Activated CD8-positive, alpha-beta T cell treated with anti-CD3 and anti-CD28 coated beads for 36 hours (primary cell): ENCODE measurements at regions not wholly inside any gene's neighbourhood (a gene's known extent, or its start where the extent isn't known, plus 50 kb on each side); places are given as distances from the start of the nearest gene placed in this dataset.

Source experiments
- ATAC-seq: fragments of 200-7000 bp; cut with Tn5 transposase; one replicate; pipeline ENCODE4 v1.10.0; 2021; ENCODE audit warnings: mild to moderate bottlenecking, moderate library complexity
- CTCF ChIA-PET: fragments of 350-600 bp; sonication (Branson Sonifier 250); formaldehyde crosslinking; loops from one replicate; lab custom pipeline; 2021; ENCODE audit warnings: antibody characterized with exemption; lab: Charles Lee
- POLR2A ChIA-PET: fragments of 350-600 bp; sonication (Branson Sonifier 250); formaldehyde crosslinking; loops from one replicate; lab custom pipeline; 2021; ENCODE audit warnings: antibody characterized with exemption; lab: Charles Lee
- DNase-seq: peaks from one replicate; pipeline ENCODE4 v3.0.0-alpha.2; 2020
- H3K27ac Mint-ChIP-seq: one replicate; pipeline ENCODE4 v1.8.0; 2021; ENCODE audit warnings: mild to moderate bottlenecking, mixed read lengths
- H3K27me3 Mint-ChIP-seq: one replicate; pipeline ENCODE4 v1.8.0; 2021; ENCODE audit warnings: mixed read lengths
- H3K36me3 Mint-ChIP-seq: one replicate; pipeline ENCODE4 v1.8.0; 2021; ENCODE audit warnings: low read depth, mixed read lengths
- H3K4me1 Mint-ChIP-seq: one replicate; pipeline ENCODE4 v1.8.0; 2021; ENCODE audit warnings: low read depth, mixed read lengths
- H3K4me3 Mint-ChIP-seq: one replicate; pipeline ENCODE4 v1.8.0; 2021; ENCODE audit warnings: mild to moderate bottlenecking, moderate library complexity, mixed read lengths
- H3K9me3 Mint-ChIP-seq: one replicate; pipeline ENCODE4 v1.8.0; 2021; ENCODE audit warnings: mixed read lengths
- CTCF ChIP-seq: fragments of 200-600 bp; IDR thresholded peaks from one replicate; pipeline ENCODE4 v1.8.0; 2022; ENCODE audit warnings: antibody characterized with exemption, mild to moderate bottlenecking
- intact Hi-C: fragments of 100-400 bp; cut with micrococcal nuclease; formaldehyde crosslinking; loops from one replicate; pipeline ENCODE4 v1.10.0; 2022

- Mint-ChIP-seq H3K4me3 (no peak overlapping the region), H3K27me3 (peaks cover 34% of the 10 kb centered on the region), H3K4me1 (no peaks in the 10 kb centered on the region), H3K27ac (no peak overlapping the region), H3K36me3 (no peaks in the 10 kb centered on the region), H3K9me3 (no peaks in the 10 kb centered on the region)
- intact Hi-C loops = no loop called here
- no peak for TF ChIP-seq CTCF
- ChIA-PET CTCF (interaction anchor here (1.4 kb wide), 1 partner anchor 10 kb away, joined by 4 read pairs; no protein-coding TSS in a partner anchor), POLR2A (no interaction called here)
- DNase-seq = no peak
- ATAC-seq = no peak
Observed at GRCh38 chr11:116500947-116501602, 271.7 kb downstream of the BUD13 start.

DNA sequence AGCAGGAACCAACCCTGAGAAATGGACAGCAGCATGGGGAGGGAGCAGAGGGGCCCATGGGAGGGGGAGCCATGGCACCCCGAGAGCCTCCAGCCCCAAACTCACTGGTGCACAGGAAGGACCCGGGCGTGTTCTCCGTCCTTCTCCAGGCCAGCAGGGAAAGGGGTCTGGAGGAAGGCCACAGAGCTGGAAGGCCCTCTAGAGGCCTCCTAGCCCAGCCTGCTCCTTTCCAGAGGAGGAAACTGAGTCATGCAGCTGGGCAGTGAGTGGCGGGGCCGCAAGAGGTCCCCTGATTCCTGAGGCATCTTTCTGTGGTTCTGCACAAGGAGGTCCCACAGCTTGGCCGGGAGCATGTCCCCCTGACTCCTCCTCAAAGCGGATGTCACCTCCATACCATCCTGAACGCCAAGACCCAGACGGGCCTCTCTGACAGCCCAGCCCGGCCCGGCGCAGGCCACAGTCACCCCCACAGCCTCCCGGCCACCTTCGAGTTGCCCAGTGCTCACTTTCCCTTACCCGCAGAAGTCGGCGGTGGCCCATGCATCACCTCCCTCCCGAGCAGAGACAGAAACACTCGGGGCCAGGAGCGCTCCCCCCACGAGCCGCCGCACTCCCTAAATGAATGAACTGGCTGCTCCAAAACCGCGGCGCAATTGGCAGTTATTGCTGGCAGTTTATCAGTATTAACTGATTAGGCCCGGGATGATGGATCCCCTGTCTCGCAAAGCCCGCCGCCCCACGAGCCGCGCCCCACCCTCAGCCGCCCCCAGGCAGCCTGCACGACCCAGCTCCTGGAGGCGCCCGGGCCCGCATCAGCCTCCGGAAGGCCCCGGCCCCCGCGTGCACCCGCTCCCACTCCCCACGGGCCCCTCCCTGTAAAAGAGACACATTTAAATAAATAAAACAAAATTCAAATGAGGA, 272.5 kb downstream of the BUD13 start:
- no peaks in the 10 kb centered on the region for H3K4me1 Mint-ChIP-seq
- DNase-seq (no peak), ATAC-seq (no peak)
- POLR2A ChIA-PET = no interaction called here
- H3K4me3 Mint-ChIP-seq = no peak overlapping the region
- H3K9me3 Mint-ChIP-seq = no peaks in the 10 kb centered on the region
- H3K27me3 Mint-ChIP-seq = peaks cover 31% of the 10 kb centered on the region
- H3K36me3 Mint-ChIP-seq = no peaks in the 10 kb centered on the region
- intact Hi-C loops = no loop called here
- TF ChIP-seq CTCF = no peak
- H3K27ac Mint-ChIP-seq = no peak overlapping the region
- CTCF ChIA-PET = interaction anchor here (0.7 to 1.9 kb wide), 12 partner anchors 9 to 1174 kb away, joined by 3 to 7 read pairs (median 4); no protein-coding TSS in a partner anchor

DNA sequence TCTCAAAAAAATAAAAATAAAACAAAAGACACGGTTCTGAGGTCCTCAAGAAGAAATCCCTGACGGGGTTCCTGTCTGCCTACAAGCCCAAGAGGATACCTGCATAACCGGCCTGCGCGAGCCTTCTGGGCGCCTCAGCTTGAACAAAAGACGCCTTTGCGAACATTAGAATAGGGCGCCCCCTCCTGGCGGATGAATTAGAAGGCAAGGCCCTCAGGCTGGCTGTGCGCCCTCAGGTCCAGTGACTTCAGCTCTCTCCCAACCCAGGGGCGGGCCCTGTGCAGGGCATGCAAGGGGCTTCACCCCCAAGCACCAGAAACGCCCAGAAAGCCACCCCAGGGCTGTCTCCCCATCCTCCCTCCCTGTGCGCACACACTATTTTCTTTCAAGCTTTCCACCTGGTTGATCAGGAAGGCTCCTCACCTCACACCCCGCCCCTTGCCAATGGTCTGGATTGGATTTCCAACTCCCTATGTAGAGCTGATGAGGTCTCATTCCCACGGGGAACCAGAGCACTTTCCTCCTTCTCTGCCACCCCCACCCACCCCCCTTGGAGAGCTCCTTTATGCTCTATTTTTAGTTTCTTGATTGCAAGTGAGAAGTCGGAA, 273.3 kb downstream of the BUD13 start:
- peak; percentile 56 for ATAC-seq
- CTCF ChIA-PET = interaction anchor here (0.7 to 1.9 kb wide), 14 partner anchors 8 to 1564 kb away, joined by 3 to 7 read pairs (median 4); no protein-coding TSS in a partner anchor

GRCh38 chr11:116498161-116498560, 274.6 kb downstream of the BUD13 start:
- no peak for TF ChIP-seq CTCF
- intact Hi-C loops = no loop called here
- ChIA-PET POLR2A (no interaction called here), CTCF (interaction anchor here (1.2 to 1.9 kb wide), 3 partner anchors 11 to 143 kb away, joined by 4 to 6 read pairs (median 6); no protein-coding TSS in a partner anchor)
- ATAC-seq = no peak
- Mint-ChIP-seq H3K9me3 (no peaks in the 10 kb centered on the region), H3K4me3 (no peak overlapping the region), H3K4me1 (no peaks in the 10 kb centered on the region), H3K27me3 (peaks cover 27% of the 10 kb centered on the region), H3K36me3 (no peaks in the 10 kb centered on the region), H3K27ac (no peak overlapping the region)
- DNase-seq = no peak

More for the DNA sequence above, 273.3 kb downstream of the BUD13 start:
- H3K4me1 Mint-ChIP-seq = no peaks in the 10 kb centered on the region
- no peak overlapping the region for H3K27ac Mint-ChIP-seq
- POLR2A ChIA-PET = no interaction called here
- TF ChIP-seq CTCF = peak; percentile 61
- peaks cover 28% of the 10 kb centered on the region for H3K27me3 Mint-ChIP-seq
- DNase-seq = peak; percentile 83
- intact Hi-C loops = no loop called here
- no peak overlapping the region for H3K4me3 Mint-ChIP-seq
- no peaks in the 10 kb centered on the region for H3K9me3 Mint-ChIP-seq
- H3K36me3 Mint-ChIP-seq = no peaks in the 10 kb centered on the region
